K562 (cell line): ENCODE measurements at regions not wholly inside any gene's neighbourhood (a gene's known extent, or its start where the extent isn't known, plus 50 kb on each side); places are given as distances from the start of the nearest gene placed in this dataset.

Experiments
- ATAC-seq: fragments of 200-7000 bp; cut with Tn5 transposase; 3 replicates; pipeline ENCODE4 v1.9.1; 2020; ENCODE audit warnings: moderate library complexity
- BruUV-seq: library from RNA; stranded (reverse); fragments of 400-500 nt; replicated peaks from 2 replicates; lab custom pipeline; 2021; lab: Mats Ljungman, UMichigan
- CTCF ChIA-PET: fragments of 300-600 bp; formaldehyde crosslinking; extraction: SDS; loops from one replicate; lab custom pipeline; 2021; ENCODE audit warnings: low intra/inter-chr PET ratio; lab: Yijun Ruan, JAX
- POLR2A ChIA-PET: fragments of 300-600, 350-650 bp; sonication (Branson Sonifier 250); formaldehyde crosslinking; extraction: SDS; loops from one replicate; lab custom pipeline; 2021; ENCODE audit warnings: antibody characterized with exemption, inconsistent platforms; lab: Yijun Ruan, JAX
- DNase-seq, 4 experiments: peaks; one replicate each; pipeline versions ENCODE4 v3.0.0 to v3.0.0-alpha.2; 2011 to 2018; ENCODE audit warnings: low spot score in 3 of 4, mixed read lengths in 3 of 4; ENCODE audit errors: extremely low read depth in 1 of 4
- FAIRE-seq: peaks from 2 replicates; lab custom pipeline; 2011; peaks lifted over from hg19 to GRCh38; lab: Jason Lieb, UNC
- H2AFZ ChIP-seq: 2 replicates; pipeline ENCODE4 v1.6.0; 2011; ENCODE audit warnings: low read depth, low read length, control low read depth, inconsistent platforms
- H3K27ac ChIP-seq: fragments of 200-600 bp; 3 replicates; pipeline ENCODE4 v1.8.0; 2011; ENCODE audit warnings: low read depth, mild to moderate bottlenecking, control low read depth, inconsistent platforms, low read length, moderate library complexity, mixed read lengths; ENCODE audit errors: extremely low read depth
- H3K27me3 ChIP-seq, 2 experiments: fragments of 300-600 bp in 1 of 2; 2 replicates in 1 of 2; 3 replicates in 1 of 2; pipeline versions ENCODE4 v1.6.0 to v1.8.0; 2011; ENCODE audit warnings: inconsistent platforms in 2 of 2, low read length in 2 of 2, mild to moderate bottlenecking in 1 of 2, mixed read lengths in 1 of 2, moderate library complexity in 1 of 2; ENCODE audit not compliant: control insufficient read depth in 2 of 2, insufficient read depth in 2 of 2
- H3K36me3 ChIP-seq: fragments of 300-600 bp; 3 replicates; pipeline ENCODE4 v1.8.0; 2011; ENCODE audit warnings: mild to moderate bottlenecking, low read length, inconsistent platforms; ENCODE audit not compliant: control insufficient read depth, insufficient read depth
- H3K4me1 ChIP-seq, 2 experiments: fragments of 200-600 bp in 1 of 2; replicated peaks in 1 of 2; 2 replicates in 1 of 2; 3 replicates in 1 of 2; pipeline versions ENCODE4 v1.5.1 to v1.8.0; 2011; ENCODE audit warnings: inconsistent platforms in 2 of 2, low read length in 2 of 2, mild to moderate bottlenecking in 1 of 2, mixed read lengths in 1 of 2, moderate library complexity in 1 of 2; ENCODE audit not compliant: control insufficient read depth in 2 of 2, insufficient read depth in 2 of 2
- H3K4me2 ChIP-seq: 2 replicates; pipeline ENCODE4 v1.6.1; 2011; ENCODE audit warnings: low read length, control low read depth, inconsistent platforms, mixed read lengths; ENCODE audit not compliant: insufficient read depth
- H3K4me3 ChIP-seq: fragments of 200-600 bp; sonication (generic), shearing (Covaris generic); 2 replicates; pipeline ENCODE4 v1.5.1; 2016; ENCODE audit warnings: control low read depth, inconsistent platforms
- H3K79me2 ChIP-seq: fragments of 200-600 bp; 3 replicates; pipeline ENCODE4 v1.8.0; 2011; ENCODE audit warnings: low read length, inconsistent platforms; ENCODE audit not compliant: control insufficient read depth, insufficient read depth
- H3K9ac ChIP-seq, 2 experiments: 2 replicates each; pipeline versions ENCODE4 v1.6.0 to v1.6.1; 2011; ENCODE audit warnings: low read depth in 2 of 2, low read length in 2 of 2, control low read depth in 1 of 2, inconsistent platforms in 1 of 2, mild to moderate bottlenecking in 1 of 2, mixed read lengths in 1 of 2; ENCODE audit not compliant: insufficient read depth in 1 of 2
- H3K9me1 ChIP-seq: one replicate; pipeline ENCODE4 v1.6.0; 2011; ENCODE audit warnings: inconsistent platforms, mild to moderate bottlenecking, low read length, moderate library complexity; ENCODE audit not compliant: control insufficient read depth, insufficient read depth
- H3K9me3 ChIP-seq: replicated peaks from 2 replicates; pipeline ENCODE4 v1.5.1; 2011; ENCODE audit warnings: low read depth, low read length, inconsistent platforms; ENCODE audit not compliant: control insufficient read depth, insufficient read depth
- H4K20me1 ChIP-seq: replicated peaks from 2 replicates; pipeline ENCODE4 v1.6.1; 2011; ENCODE audit warnings: low read length, inconsistent platforms, mixed read lengths; ENCODE audit not compliant: control insufficient read depth, insufficient read depth
- BRD9 ChIP-seq: fragments of 450-650 bp; IDR thresholded peaks from 2 replicates; pipeline ENCODE4 v1.6.1; 2018; ENCODE audit warnings: low read depth; ENCODE audit not compliant: partially characterized antibody
- FOXJ2 ChIP-seq: fragments of 200-800 bp; sonication (Bioruptor generic); IDR thresholded peaks from 2 replicates; pipeline ENCODE4 v1.6.1; 2016; ENCODE audit warnings: missing genetic modification characterization, missing compliant biosample characterization
- LARP7 ChIP-seq: fragments of 450-650 bp; IDR thresholded peaks from 2 replicates; pipeline ENCODE4 v1.6.1; 2016
- RBM14 ChIP-seq: fragments of 200-400 bp; formaldehyde crosslinking; IDR thresholded peaks from 2 replicates; pipeline ENCODE4 v1.6.1; 2018; ENCODE audit warnings: low read depth, mild to moderate bottlenecking, low read length, moderate library complexity, borderline replicate concordance; ENCODE audit not compliant: insufficient read depth
- RCOR1 ChIP-seq, 2 experiments: IDR thresholded peaks; 2 replicates each; pipeline ENCODE4 v1.6.1; 2012; ENCODE audit warnings: low read depth in 2 of 2, low read length in 2 of 2, borderline replicate concordance in 1 of 2, improper control_type of control experiment in 1 of 2
- SIN3A ChIP-seq, 2 experiments: fragments of 150-350 bp in 1 of 2; IDR thresholded peaks; 2 replicates each; pipeline ENCODE4 v1.6.1; 2011 to 2016; ENCODE audit warnings: borderline replicate concordance in 2 of 2, low read depth in 2 of 2, low read length in 2 of 2, mild to moderate bottlenecking in 2 of 2, moderate library complexity in 2 of 2; ENCODE audit not compliant: control insufficient read depth in 1 of 2
- SMAD2 ChIP-seq: fragments of 150-350 bp; IDR thresholded peaks from 2 replicates; pipeline ENCODE4 v1.6.1; 2014; ENCODE audit warnings: low read depth, mild to moderate bottlenecking, low read length
- SNIP1 ChIP-seq: fragments of 450-650 bp; IDR thresholded peaks from 2 replicates; pipeline ENCODE4 v1.7.1; 2017; ENCODE audit warnings: low read depth, mild to moderate bottlenecking
- SREBF1 ChIP-seq: fragments of 150-350 bp; IDR thresholded peaks from 2 replicates; pipeline ENCODE4 v1.6.1; 2014; ENCODE audit warnings: antibody characterized with exemption, low read depth, low read length, borderline replicate concordance
- ZNF324 ChIP-seq: fragments of 250-450 bp; sonication (Bioruptor Pico); IDR thresholded peaks from 2 replicates; pipeline ENCODE4 v1.4.0; 2020; ENCODE audit warnings: mild to moderate bottlenecking
- ZNF561 ChIP-seq: fragments of 450-650 bp; formaldehyde crosslinking; conservative IDR thresholded peaks from 2 replicates; pipeline ENCODE4 v1.4.0; 2020; ENCODE audit warnings: mild to moderate bottlenecking, moderate library complexity
- WGBS: fragments of 100-300 bp; shearing (Covaris generic); methylation state at CpG from one replicate; pipeline ENCODE4 v1.1.6; 2016; ENCODE audit warnings: low coverage, mixed read lengths; ENCODE audit not compliant: insufficient coverage; ENCODE audit errors: missing lambda C conversion rate; 5-methylcytosine and 5-hydroxymethylcytosine counted together
- in situ Hi-C: fragments of 300-500 bp; cut with MboI; formaldehyde crosslinking; loops from 4 replicates; pipeline ENCODE4 v1.15.0; 2018; ENCODE audit warnings: inconsistent platforms, mixed read lengths
- intact Hi-C: fragments of 100-400 bp; cut with micrococcal nuclease; formaldehyde crosslinking; loops from 2 replicates; pipeline ENCODE4 v1.14.2; 2022
- TF ChIP-seq, protein P1 (sequence below): fragments of 450-650 bp; IDR thresholded peaks from 2 replicates; pipeline ENCODE4 v1.6.1; 2014; ENCODE audit warnings: low read depth, mild to moderate bottlenecking, moderate library complexity, borderline replicate concordance
- TF ChIP-seq, protein P2 (sequence below): fragments of 450-650 bp; IDR thresholded peaks from 2 replicates; pipeline ENCODE4 v1.6.1; 2017; ENCODE audit warnings: mild to moderate bottlenecking, moderate library complexity

DNA sequence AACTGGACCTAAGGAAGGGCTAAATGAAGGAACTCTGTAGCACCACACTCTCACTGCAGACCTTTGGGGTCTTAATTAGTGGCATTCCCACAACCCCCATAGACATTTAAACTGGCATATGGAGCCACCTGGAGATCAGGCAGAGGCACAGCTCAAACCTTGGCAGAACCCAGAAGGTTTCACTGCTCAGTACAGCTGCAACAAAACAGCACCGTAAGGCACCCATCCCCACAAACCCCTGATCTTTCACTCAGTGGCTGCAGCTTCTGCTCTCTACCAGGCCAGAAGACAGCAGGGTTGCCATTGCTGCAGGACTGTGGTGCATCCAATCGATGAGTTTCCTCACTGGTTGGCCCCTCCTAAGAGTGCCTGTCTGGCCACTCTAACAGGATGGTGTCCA lies 361.6 kb upstream of the VRK2 start:
- H3K9me3 ChIP-seq, result no peaks in the 10 kb centered on the region
- no peak for TF ChIP-seq LARP7
- TF ChIP-seq SREBF1, result no peak
- no peak for TF ChIP-seq RBM14
- TF ChIP-seq ZNF561 (CRISPR knock-in tag), result no peak
- TF ChIP-seq ZNF324, result no peak
- TF ChIP-seq FOXJ2 (tag), result no peak
- TF ChIP-seq BRD9, result no peak
- TF ChIP-seq, protein P1, sequence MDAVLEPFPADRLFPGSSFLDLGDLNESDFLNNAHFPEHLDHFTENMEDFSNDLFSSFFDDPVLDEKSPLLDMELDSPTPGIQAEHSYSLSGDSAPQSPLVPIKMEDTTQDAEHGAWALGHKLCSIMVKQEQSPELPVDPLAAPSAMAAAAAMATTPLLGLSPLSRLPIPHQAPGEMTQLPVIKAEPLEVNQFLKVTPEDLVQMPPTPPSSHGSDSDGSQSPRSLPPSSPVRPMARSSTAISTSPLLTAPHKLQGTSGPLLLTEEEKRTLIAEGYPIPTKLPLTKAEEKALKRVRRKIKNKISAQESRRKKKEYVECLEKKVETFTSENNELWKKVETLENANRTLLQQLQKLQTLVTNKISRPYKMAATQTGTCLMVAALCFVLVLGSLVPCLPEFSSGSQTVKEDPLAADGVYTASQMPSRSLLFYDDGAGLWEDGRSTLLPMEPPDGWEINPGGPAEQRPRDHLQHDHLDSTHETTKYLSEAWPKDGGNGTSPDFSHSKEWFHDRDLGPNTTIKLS, result no peak
- TF ChIP-seq SMAD2, result no peak
- TF ChIP-seq RCOR1 (IDR thresholded peaks at IDR 0.05; ENCODE audit: borderline replicate concordance in 1 of 2, low read depth in 2 of 2, low read length in 2 of 2), result no peak
- no peak for TF ChIP-seq SIN3A (IDR thresholded peaks at IDR 0.05; ENCODE audit: borderline replicate concordance in 2 of 2, control insufficient read depth in 1 of 2, low read depth in 2 of 2, low read length in 2 of 2)
- no peak for TF ChIP-seq SNIP1
- TF ChIP-seq, protein P2, sequence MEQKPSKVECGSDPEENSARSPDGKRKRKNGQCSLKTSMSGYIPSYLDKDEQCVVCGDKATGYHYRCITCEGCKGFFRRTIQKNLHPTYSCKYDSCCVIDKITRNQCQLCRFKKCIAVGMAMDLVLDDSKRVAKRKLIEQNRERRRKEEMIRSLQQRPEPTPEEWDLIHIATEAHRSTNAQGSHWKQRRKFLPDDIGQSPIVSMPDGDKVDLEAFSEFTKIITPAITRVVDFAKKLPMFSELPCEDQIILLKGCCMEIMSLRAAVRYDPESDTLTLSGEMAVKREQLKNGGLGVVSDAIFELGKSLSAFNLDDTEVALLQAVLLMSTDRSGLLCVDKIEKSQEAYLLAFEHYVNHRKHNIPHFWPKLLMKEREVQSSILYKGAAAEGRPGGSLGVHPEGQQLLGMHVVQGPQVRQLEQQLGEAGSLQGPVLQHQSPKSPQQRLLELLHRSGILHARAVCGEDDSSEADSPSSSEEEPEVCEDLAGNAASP, result no peak
- no peak overlapping the region for H3K9ac ChIP-seq
- in situ Hi-C loops, result no loop called here
- no peak overlapping the region for H2AFZ ChIP-seq
- no peaks in the 10 kb centered on the region for H3K27me3 ChIP-seq
- H4K20me1 ChIP-seq, result no peaks in the 10 kb centered on the region
- FAIRE-seq (no peak), DNase-seq (no peak), ATAC-seq (no peak)
- no peaks in the 10 kb centered on the region for H3K36me3 ChIP-seq
- BruUV-seq, result no TSS peak
- H3K9me1 ChIP-seq, result no peaks in the 10 kb centered on the region
- no peaks in the 10 kb centered on the region for H3K79me2 ChIP-seq
- ChIA-PET CTCF (no interaction called here), POLR2A (no interaction called here)
- H3K27ac ChIP-seq, result no peak overlapping the region
- no peak overlapping the region for H3K4me3 ChIP-seq
- WGBS, result 0% methylated on average over 2 of the region's 2 CpGs
- intact Hi-C loops, result no loop called here
- no peak overlapping the region for H3K4me2 ChIP-seq
- H3K4me1 ChIP-seq, result no peaks in the 10 kb centered on the region
